HG03097 (cell line): ENCODE measurements at regions not wholly inside any gene's neighbourhood (a gene's known extent, or its start where the extent isn't known, plus 50 kb on each side); places are given as distances from the start of the nearest gene placed in this dataset.

ENCODE experiments used
- ATAC-seq: cut with Tn5 transposase; IDR thresholded peaks from one replicate; pipeline ENCODE4 v1.9.1; 2021; ENCODE audit not compliant: unreplicated experiment, low FRiP score

- no peak for ATAC-seq
Measured at GRCh38 chr2:144165599-144166250, 354.2 kb downstream of the ZEB2 start.

- ATAC-seq = no peak
Measured at GRCh38 chr2:144163592-144163991, 356.3 kb downstream of the ZEB2 start.

GRCh38 chr2:144162652-144163051 is 357.3 kb downstream of the ZEB2 start:
- ATAC-seq = no peak

GRCh38 chr2:144161061-144161460 is 358.9 kb downstream of the ZEB2 start:
- ATAC-seq = no peak

- no peak for ATAC-seq
Measured at GRCh38 chr2:144159240-144159639, 360.7 kb downstream of the ZEB2 start.

GRCh38 chr2:144158096-144158495 is 361.8 kb downstream of the ZEB2 start:
- ATAC-seq = no peak

GRCh38 chr2:144156736-144157640 is 362.9 kb downstream of the ZEB2 start:
- ATAC-seq = no peak

- no peak for ATAC-seq
Measured at GRCh38 chr2:144154205-144154604, 365.7 kb downstream of the ZEB2 start.

- no peak for ATAC-seq
Measured at GRCh38 chr2:144152817-144153271, 367.1 kb downstream of the ZEB2 start.

GRCh38 chr2:144151851-144152250 is 368.1 kb downstream of the ZEB2 start:
- ATAC-seq = no peak

GRCh38 chr2:144151405-144151804 is 368.5 kb downstream of the ZEB2 start:
- no peak for ATAC-seq

- ATAC-seq = no peak
Measured at GRCh38 chr2:144147356-144147755, 372.6 kb downstream of the ZEB2 start.

- ATAC-seq = no peak
Measured at GRCh38 chr2:144146876-144147275, 373.0 kb downstream of the ZEB2 start.

GRCh38 chr2:144146076-144146475 is 373.8 kb downstream of the ZEB2 start:
- no peak for ATAC-seq

- ATAC-seq = no peak
Measured at GRCh38 chr2:144143294-144144151, 376.4 kb downstream of the ZEB2 start.

GRCh38 chr2:144140891-144141290 is 379.0 kb downstream of the ZEB2 start:
- no peak for ATAC-seq

GRCh38 chr2:144137705-144138428 is 382.1 kb downstream of the ZEB2 start:
- no peak for ATAC-seq

GRCh38 chr2:144137272-144137671 is 382.6 kb downstream of the ZEB2 start:
- ATAC-seq = no peak

- ATAC-seq = no peak
Measured at GRCh38 chr2:144136297-144137010, 383.5 kb downstream of the ZEB2 start.
